Astrocyte of the cerebellum (primary cell): ENCODE measurements at regions not wholly inside any gene's neighbourhood (a gene's known extent, or its start where the extent isn't known, plus 50 kb on each side); places are given as distances from the start of the nearest gene placed in this dataset.
A peak's percentile ranks its signal among the peaks of the same experiment; 100 is the strongest.

ENCODE experiments used
- DNase-seq: peaks from one replicate; pipeline ENCODE4 v3.0.0-alpha.2; 2011; ENCODE audit warnings: low read depth
- H3K4me3 ChIP-seq: 2 replicates; pipeline ENCODE4 v1.5.1; 2011; ENCODE audit warnings: mild to moderate bottlenecking, low read depth, low read length, moderate library complexity
- CTCF ChIP-seq: IDR thresholded peaks from 2 replicates; pipeline ENCODE4 v1.5.1; 2012; ENCODE audit warnings: low read length, low read depth, moderate library complexity, mild to moderate bottlenecking; ENCODE audit errors: missing control alignments
- in situ Hi-C: cut with HindIII; loops from 2 replicates; pipeline ENCODE4 v1.10.0; 2017; ENCODE audit warnings: low sequenced_read_pairs

GRCh38 chr11:42172441-42172840 lies 713.0 kb upstream of the LRRC4C start:
- no peak for TF ChIP-seq CTCF
- no peak overlapping the region for H3K4me3 ChIP-seq
- no peak for DNase-seq
- in situ Hi-C loops: no loop called here

GRCh38 chr11:42175203-42175602 lies 715.8 kb upstream of the LRRC4C start:
- in situ Hi-C loops: no loop called here
- peak; percentile 2 for DNase-seq

DNA sequence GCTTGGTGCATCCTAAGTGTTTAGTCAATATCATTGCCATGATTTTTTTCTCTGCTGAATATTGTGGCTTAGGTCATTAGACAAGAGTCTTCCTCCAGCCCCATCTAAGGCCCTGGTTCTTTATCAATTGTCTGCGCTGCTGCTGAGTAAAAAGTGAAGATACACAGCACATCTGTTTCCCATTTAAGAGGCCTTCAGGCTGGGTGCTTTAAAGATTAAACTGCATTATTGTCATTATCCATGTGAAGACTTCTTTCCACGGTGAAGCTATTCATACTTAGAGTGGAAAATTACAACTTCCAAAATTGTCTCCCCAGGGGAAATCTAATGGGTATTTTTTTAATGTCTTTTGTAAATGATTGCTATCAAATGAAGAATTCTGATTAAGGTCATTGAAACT lies 719.8 kb upstream of the LRRC4C start:
- DNase-seq: no peak
- H3K4me3 ChIP-seq: no peak overlapping the region
- in situ Hi-C loops: no loop called here
- TF ChIP-seq CTCF: no peak

More at GRCh38 chr11:42175203-42175602, 715.8 kb upstream of the LRRC4C start:
- no peak for TF ChIP-seq CTCF
- H3K4me3 ChIP-seq: no peak overlapping the region

GRCh38 chr11:42195289-42196013 lies 736.0 kb upstream of the LRRC4C start:
- TF ChIP-seq CTCF: no peak
- no peak overlapping the region for H3K4me3 ChIP-seq
- DNase-seq: no peak
- in situ Hi-C loops: no loop called here

DNA sequence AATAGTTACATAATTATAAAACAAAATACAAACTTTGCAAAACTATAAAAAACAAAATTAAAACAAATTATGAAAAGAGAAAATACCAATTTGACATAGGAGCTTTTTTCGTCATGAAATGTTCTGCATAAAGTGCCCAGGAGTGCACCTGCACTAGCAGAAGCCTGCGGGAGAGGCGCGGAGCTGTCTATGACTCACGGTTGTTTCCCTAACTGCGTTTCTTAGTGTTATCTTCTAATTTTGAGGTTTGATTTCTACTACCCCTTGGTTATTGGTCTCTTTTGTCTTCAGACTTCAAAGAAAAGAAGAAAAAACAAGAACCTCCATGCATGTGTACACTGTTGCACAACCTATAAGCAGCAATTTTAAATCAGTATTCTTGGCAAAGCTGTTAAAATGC lies 740.9 kb upstream of the LRRC4C start:
- H3K4me3 ChIP-seq: no peak overlapping the region
- no peak for DNase-seq
- in situ Hi-C loops: no loop called here

GRCh38 chr11:42201603-42202148 lies 742.2 kb upstream of the LRRC4C start:
- in situ Hi-C loops: no loop called here
- no peak for TF ChIP-seq CTCF
- H3K4me3 ChIP-seq: no peak overlapping the region
- no peak for DNase-seq

More for the DNA sequence above, 740.9 kb upstream of the LRRC4C start:
- no peak for TF ChIP-seq CTCF
